Smooth muscle cell (in vitro differentiated cells): ENCODE measurements at regions not wholly inside any gene's neighbourhood (a gene's known extent, or its start where the extent isn't known, plus 50 kb on each side); places are given as distances from the start of the nearest gene placed in this dataset.

Experiments
- DNase-seq: peaks from one replicate; lab custom pipeline; 2025; ENCODE audit not compliant: unreplicated experiment; lab: John Stamatoyannopoulos, UW
- H2AFZ ChIP-seq: fragments of 200-600 bp; sonication (generic); 2 replicates; pipeline ENCODE4 v1.6.0; 2016; ENCODE audit warnings: antibody characterized with exemption, low read depth, mild to moderate bottlenecking
- H3F3A ChIP-seq: fragments of 200-600 bp; sonication (generic); 2 replicates; pipeline ENCODE4 v1.6.0; 2017; ENCODE audit warnings: antibody characterized with exemption, low read depth
- H3K27ac ChIP-seq: fragments of 200-600 bp; sonication (generic); 2 replicates; pipeline ENCODE4 v1.5.1; 2016; ENCODE audit warnings: low read depth, mild to moderate bottlenecking
- H3K27me3 ChIP-seq: fragments of 200-600 bp; sonication (generic); 2 replicates; pipeline ENCODE4 v1.6.1; 2016; ENCODE audit warnings: low read depth, mild to moderate bottlenecking
- H3K36me3 ChIP-seq: fragments of 200-600 bp; sonication (generic); 2 replicates; pipeline ENCODE4 v1.5.1; 2016; ENCODE audit warnings: low read depth
- H3K4me1 ChIP-seq: fragments of 200-600 bp; sonication (generic); 2 replicates; pipeline ENCODE4 v1.5.1; 2016; ENCODE audit warnings: low read depth
- H3K4me2 ChIP-seq: fragments of 200-600 bp; sonication (generic); 2 replicates; pipeline ENCODE4 v1.6.0; 2016; ENCODE audit warnings: mild to moderate bottlenecking
- H3K4me3 ChIP-seq: fragments of 200-600 bp; sonication (generic); 2 replicates; pipeline ENCODE4 v1.5.1; 2016; ENCODE audit warnings: mild to moderate bottlenecking
- H3K79me2 ChIP-seq: fragments of 200-600 bp; sonication (generic); 2 replicates; pipeline ENCODE4 v1.6.0; 2016; ENCODE audit warnings: low read depth, mild to moderate bottlenecking
- H3K9ac ChIP-seq: fragments of 200-600 bp; sonication (generic); 2 replicates; pipeline ENCODE4 v1.6.0; 2016; ENCODE audit warnings: low read depth
- H3K9me3 ChIP-seq: fragments of 200-600 bp; sonication (generic); replicated peaks from 2 replicates; pipeline ENCODE4 v1.5.1; 2016; ENCODE audit warnings: low read depth
- H4K20me1 ChIP-seq: fragments of 200-600 bp; sonication (generic); 2 replicates; pipeline ENCODE4 v1.6.0; 2016; ENCODE audit warnings: low read depth
- WGBS: methylation state at CpG from one replicate; pipeline ENCODE4 v1.1.7; 2016; ENCODE audit warnings: low lambda C conversion rate; 5-methylcytosine and 5-hydroxymethylcytosine counted together
- TF ChIP-seq, protein P1 (sequence below): fragments of 200-600 bp; sonication (generic); IDR thresholded peaks from 2 replicates; pipeline ENCODE4 v1.5.1; 2017; ENCODE audit warnings: borderline replicate concordance, mild to moderate bottlenecking, antibody characterized with exemption; ENCODE audit not compliant: insufficient read depth, poor library complexity, severe bottlenecking

DNA sequence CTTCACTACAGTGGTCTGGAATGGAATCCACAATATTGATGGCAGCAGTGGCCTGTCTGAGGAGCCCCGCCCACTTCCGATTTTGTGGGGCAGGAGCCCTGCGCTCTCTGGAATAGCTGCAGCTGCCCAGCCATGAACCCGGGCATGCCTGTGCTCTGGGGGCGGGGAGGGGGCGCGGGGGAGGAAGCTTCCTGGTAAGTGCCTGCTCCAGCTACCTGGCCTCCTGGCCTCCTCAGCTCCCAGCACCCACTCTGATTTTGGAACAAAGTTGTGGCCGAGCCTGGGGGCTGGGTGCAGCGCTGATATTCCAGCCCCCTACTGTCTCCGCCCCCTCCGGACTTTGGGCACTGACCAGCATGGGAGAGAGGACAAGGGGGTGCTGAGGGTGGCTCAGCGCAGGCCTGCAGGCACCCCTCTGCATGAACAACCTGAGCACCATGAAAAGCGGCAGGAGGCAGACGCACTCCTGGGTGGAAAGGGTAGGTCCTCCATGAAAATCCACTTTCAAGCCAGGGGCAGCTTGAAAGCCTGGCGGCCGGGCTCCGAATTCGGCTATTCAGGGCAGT, 972.7 kb upstream of the AGA start:
- no peak overlapping the region for H3K27ac ChIP-seq
- H3K4me1 ChIP-seq, result no peaks in the 10 kb centered on the region
- 95% methylated on average over 18 of the region's 18 CpGs for WGBS
- no peak overlapping the region for H3K4me2 ChIP-seq
- no peaks in the 10 kb centered on the region for H3F3A ChIP-seq
- TF ChIP-seq, protein P1, sequence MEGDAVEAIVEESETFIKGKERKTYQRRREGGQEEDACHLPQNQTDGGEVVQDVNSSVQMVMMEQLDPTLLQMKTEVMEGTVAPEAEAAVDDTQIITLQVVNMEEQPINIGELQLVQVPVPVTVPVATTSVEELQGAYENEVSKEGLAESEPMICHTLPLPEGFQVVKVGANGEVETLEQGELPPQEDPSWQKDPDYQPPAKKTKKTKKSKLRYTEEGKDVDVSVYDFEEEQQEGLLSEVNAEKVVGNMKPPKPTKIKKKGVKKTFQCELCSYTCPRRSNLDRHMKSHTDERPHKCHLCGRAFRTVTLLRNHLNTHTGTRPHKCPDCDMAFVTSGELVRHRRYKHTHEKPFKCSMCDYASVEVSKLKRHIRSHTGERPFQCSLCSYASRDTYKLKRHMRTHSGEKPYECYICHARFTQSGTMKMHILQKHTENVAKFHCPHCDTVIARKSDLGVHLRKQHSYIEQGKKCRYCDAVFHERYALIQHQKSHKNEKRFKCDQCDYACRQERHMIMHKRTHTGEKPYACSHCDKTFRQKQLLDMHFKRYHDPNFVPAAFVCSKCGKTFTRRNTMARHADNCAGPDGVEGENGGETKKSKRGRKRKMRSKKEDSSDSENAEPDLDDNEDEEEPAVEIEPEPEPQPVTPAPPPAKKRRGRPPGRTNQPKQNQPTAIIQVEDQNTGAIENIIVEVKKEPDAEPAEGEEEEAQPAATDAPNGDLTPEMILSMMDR, result no peak
- no peaks in the 10 kb centered on the region for H4K20me1 ChIP-seq
- no peaks in the 10 kb centered on the region for H3K9me3 ChIP-seq
- H3K27me3 ChIP-seq, result no peaks in the 10 kb centered on the region
- H2AFZ ChIP-seq, result no peak overlapping the region
- no peak overlapping the region for H3K4me3 ChIP-seq
- no peaks in the 10 kb centered on the region for H3K79me2 ChIP-seq
- no peak overlapping the region for H3K9ac ChIP-seq
- DNase-seq, result no peak
- no peaks in the 10 kb centered on the region for H3K36me3 ChIP-seq

DNA sequence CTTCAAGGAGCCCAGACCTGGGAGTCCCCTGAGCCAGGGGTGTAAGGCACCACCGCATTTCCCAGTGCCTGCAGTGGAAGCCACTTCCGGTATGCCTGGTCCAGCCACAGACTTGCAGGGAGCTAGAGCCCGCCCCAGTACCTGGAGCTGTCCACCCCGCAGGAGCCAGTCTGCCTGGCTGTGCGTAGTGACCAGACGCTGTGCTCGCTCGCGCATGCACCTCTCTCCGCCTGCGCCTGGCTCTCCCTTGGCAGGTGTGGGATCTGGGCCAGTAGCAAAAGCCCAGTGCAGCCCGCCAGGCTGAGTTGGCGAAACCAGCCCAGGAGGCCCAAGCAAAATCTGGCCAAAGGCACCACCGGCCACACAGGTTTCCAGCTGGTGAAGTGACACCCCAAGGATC, 973.7 kb upstream of the AGA start:
- TF ChIP-seq, protein P1, result no peak
- H3K4me3 ChIP-seq, result no peak overlapping the region
- no peak overlapping the region for H2AFZ ChIP-seq
- H3K79me2 ChIP-seq, result no peaks in the 10 kb centered on the region
- no peak overlapping the region for H3K27ac ChIP-seq
- H3K4me1 ChIP-seq, result no peaks in the 10 kb centered on the region
- DNase-seq, result no peak
- H3K27me3 ChIP-seq, result no peaks in the 10 kb centered on the region
- no peaks in the 10 kb centered on the region for H3K9me3 ChIP-seq
- H3K36me3 ChIP-seq, result no peaks in the 10 kb centered on the region
- H3K9ac ChIP-seq, result no peak overlapping the region
- no peaks in the 10 kb centered on the region for H4K20me1 ChIP-seq
- 96% methylated on average over 14 of the region's 14 CpGs for WGBS
- H3K4me2 ChIP-seq, result no peak overlapping the region
- no peaks in the 10 kb centered on the region for H3F3A ChIP-seq

DNA sequence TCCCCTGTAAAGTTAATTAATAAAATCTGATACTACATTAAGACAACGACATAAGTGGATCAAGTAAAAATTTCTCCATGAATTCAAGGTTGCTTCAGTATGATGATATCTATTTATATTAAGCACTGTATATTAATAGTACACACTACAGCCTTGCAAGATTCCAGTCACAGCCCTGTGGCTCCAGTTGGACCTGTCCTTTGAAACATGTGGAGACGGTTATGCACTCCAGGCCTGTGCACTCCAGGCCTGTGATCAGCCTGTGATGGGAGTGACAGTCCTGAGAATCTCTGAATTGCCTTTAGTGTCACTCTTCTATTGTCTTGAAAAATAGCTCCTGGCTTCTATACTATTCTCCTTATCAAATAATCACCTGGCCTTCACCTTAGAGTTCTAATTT, 981.1 kb upstream of the AGA start:
- 88% methylated on average over 2 of the region's 2 CpGs for WGBS
- TF ChIP-seq, protein P1, result no peak
- H3K4me3 ChIP-seq, result no peak overlapping the region

DNA sequence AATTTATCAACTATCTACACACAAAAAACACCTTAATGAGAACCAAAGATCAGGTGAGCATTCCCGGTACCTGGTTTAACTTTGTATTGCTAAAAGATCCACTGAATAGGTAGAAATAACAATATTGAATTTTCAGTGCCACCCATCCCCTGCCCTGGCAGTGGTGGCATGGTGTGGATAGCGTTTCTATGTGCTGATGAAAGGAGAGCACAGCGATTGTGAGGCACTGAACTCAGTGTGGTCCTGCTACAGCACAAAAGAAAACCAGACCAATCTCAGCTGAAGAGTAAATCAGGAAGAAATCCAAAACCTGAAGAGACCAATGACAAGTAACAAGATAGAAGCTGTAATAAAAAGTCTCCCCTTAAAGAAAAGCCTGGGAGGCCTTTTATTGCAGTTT, 984.6 kb upstream of the AGA start:
- H3K36me3 ChIP-seq, result no peaks in the 10 kb centered on the region
- H3K27me3 ChIP-seq, result no peaks in the 10 kb centered on the region
- TF ChIP-seq, protein P1, result no peak
- no peaks in the 10 kb centered on the region for H3K79me2 ChIP-seq
- H3K9me3 ChIP-seq, result no peaks in the 10 kb centered on the region
- no peak overlapping the region for H3K4me2 ChIP-seq
- H3K9ac ChIP-seq, result no peak overlapping the region
- WGBS, result 88% methylated on average over 3 of the region's 3 CpGs
- no peaks in the 10 kb centered on the region for H4K20me1 ChIP-seq
- H3K4me1 ChIP-seq, result no peaks in the 10 kb centered on the region
- no peak for DNase-seq
- H3K4me3 ChIP-seq, result no peak overlapping the region
- H3F3A ChIP-seq, result no peaks in the 10 kb centered on the region
- no peak overlapping the region for H3K27ac ChIP-seq
- no peak overlapping the region for H2AFZ ChIP-seq

More for the DNA sequence above, 981.1 kb upstream of the AGA start:
- no peak overlapping the region for H3K9ac ChIP-seq
- no peaks in the 10 kb centered on the region for H3K4me1 ChIP-seq
- no peaks in the 10 kb centered on the region for H3K9me3 ChIP-seq
- H4K20me1 ChIP-seq, result no peaks in the 10 kb centered on the region
- H3K4me2 ChIP-seq, result no peak overlapping the region
- no peaks in the 10 kb centered on the region for H3K79me2 ChIP-seq
- no peak for DNase-seq
- H3K27me3 ChIP-seq, result no peaks in the 10 kb centered on the region
- no peaks in the 10 kb centered on the region for H3K36me3 ChIP-seq
- no peak overlapping the region for H3K27ac ChIP-seq
- no peak overlapping the region for H2AFZ ChIP-seq
- H3F3A ChIP-seq, result no peaks in the 10 kb centered on the region
